HL-60 (cell line): ENCODE measurements at regions not wholly inside any gene's neighbourhood (a gene's known extent, or its start where the extent isn't known, plus 50 kb on each side); places are given as distances from the start of the nearest gene placed in this dataset.

Experiments used
- DNase-seq, 2 experiments: peaks; one replicate each; pipeline ENCODE4 v3.0.0-alpha.2; 2010 to 2020; ENCODE audit warnings: low read depth in 1 of 2, low spot score in 1 of 2
- H3K27ac ChIP-seq: fragments of 250-450 bp; sonication (Bioruptor Pico); replicated peaks from 2 replicates; pipeline ENCODE4 v1.5.1; 2020; ENCODE audit warnings: mild to moderate bottlenecking, moderate library complexity
- H3K27me3 ChIP-seq: fragments of 250-450 bp; sonication (Bioruptor Pico); 2 replicates; pipeline ENCODE4 v1.5.1; 2021; ENCODE audit warnings: mild to moderate bottlenecking, moderate library complexity; ENCODE audit not compliant: insufficient read depth, poor library complexity, severe bottlenecking
- H3K4me3 ChIP-seq: replicated peaks from 2 replicates; pipeline ENCODE4 v1.5.1; 2011; ENCODE audit warnings: mild to moderate bottlenecking, control low read depth, low read length; ENCODE audit not compliant: insufficient read depth
- CTCF ChIP-seq: IDR thresholded peaks from one replicate; pipeline ENCODE4 v1.5.1; 2011; ENCODE audit warnings: low read length, control low read depth, inconsistent platforms; ENCODE audit not compliant: insufficient read depth
- GABPA ChIP-seq: IDR thresholded peaks from 2 replicates; pipeline ENCODE4 v1.6.1; 2012; ENCODE audit warnings: low read depth
- POLR2AphosphoS5 ChIP-seq: IDR thresholded peaks from 2 replicates; pipeline ENCODE4 v1.6.1; 2012; ENCODE audit warnings: low read depth
- REST ChIP-seq: IDR thresholded peaks from 2 replicates; pipeline ENCODE4 v1.6.1; 2012; ENCODE audit warnings: low read depth; ENCODE audit not compliant: insufficient replicate concordance
- SPI1 ChIP-seq: IDR thresholded peaks from 2 replicates; pipeline ENCODE4 v1.6.1; 2012; ENCODE audit warnings: low read depth, mild to moderate bottlenecking, borderline replicate concordance

GRCh38 chr12:19639781-19640415, 200.6 kb downstream of the AEBP2 start:
- H3K27ac ChIP-seq = no peak overlapping the region
- TF ChIP-seq REST (no peak), POLR2AphosphoS5 (no peak), SPI1 (no peak), CTCF (no peak), GABPA (no peak)
- no peak overlapping the region for H3K4me3 ChIP-seq
- DNase-seq = no peak
- H3K27me3 ChIP-seq = no peaks in the 10 kb centered on the region

- no peak for TF ChIP-seq CTCF
- no peak for TF ChIP-seq GABPA
- TF ChIP-seq POLR2AphosphoS5 = no peak
- TF ChIP-seq REST = no peak
- TF ChIP-seq SPI1 = no peak
Measured at GRCh38 chr12:19641235-19642080, 202.2 kb downstream of the AEBP2 start.

GRCh38 chr12:19642345-19642744, 203.1 kb downstream of the AEBP2 start:
- Histone ChIP-seq H3K27ac (no peak overlapping the region), H3K4me3 (no peak overlapping the region), H3K27me3 (no peaks in the 10 kb centered on the region)
- DNase-seq = no peak
- no peak for TF ChIP-seq POLR2AphosphoS5
- TF ChIP-seq REST = no peak
- TF ChIP-seq CTCF = no peak
- no peak for TF ChIP-seq GABPA
- no peak for TF ChIP-seq SPI1

More at GRCh38 chr12:19641235-19642080, 202.2 kb downstream of the AEBP2 start:
- no peak overlapping the region for H3K27ac ChIP-seq
- no peak overlapping the region for H3K4me3 ChIP-seq
- no peaks in the 10 kb centered on the region for H3K27me3 ChIP-seq
- DNase-seq = no peak
